Liver (tissue), 8 donors: ENCODE measurements at regions not wholly inside any gene's neighbourhood (a gene's known extent, or its start where the extent isn't known, plus 50 kb on each side); places are given as distances from the start of the nearest gene placed in this dataset.

Experiments used
- DNase-seq: peaks from one replicate; pipeline ENCODE4 v3.0.0-alpha.2; 2017; ENCODE audit warnings: low spot score
- H3K27ac ChIP-seq, 2 donors: one replicate each; pipeline ENCODE4 v1.7.0; 2013; ENCODE audit warnings: inconsistent platforms in 2 of 2, low read length in 2 of 2, control low read depth in 1 of 2, low read depth in 1 of 2, mild to moderate bottlenecking in 1 of 2
- H3K27me3 ChIP-seq, 4 donors: one replicate each; pipeline versions ENCODE4 v1.6.1 to v1.7.0; 2013; ENCODE audit warnings: low read length in 3 of 4, inconsistent platforms in 1 of 4, mild to moderate bottlenecking in 1 of 4, moderate library complexity in 1 of 4; ENCODE audit not compliant: control insufficient read depth in 4 of 4, insufficient read depth in 4 of 4
- H3K36me3 ChIP-seq, 4 donors: one replicate each; pipeline versions ENCODE4 v1.6.1 to v1.7.0; 2013; ENCODE audit warnings: low read length in 3 of 4, mild to moderate bottlenecking in 3 of 4, low read depth in 1 of 4, moderate library complexity in 1 of 4; ENCODE audit not compliant: control insufficient read depth in 4 of 4, insufficient read depth in 3 of 4
- H3K4me1 ChIP-seq, 4 donors: one replicate each; pipeline versions ENCODE4 v1.6.1 to v1.7.0; 2013; ENCODE audit warnings: low read length in 3 of 4, mild to moderate bottlenecking in 3 of 4, moderate library complexity in 1 of 4; ENCODE audit not compliant: control insufficient read depth in 4 of 4, insufficient read depth in 4 of 4
- H3K4me3 ChIP-seq, 3 donors: one replicate each; pipeline versions ENCODE4 v1.6.1 to v1.7.0; 2013; ENCODE audit warnings: low read length in 3 of 3, control low read depth in 1 of 3, low read depth in 1 of 3, mild to moderate bottlenecking in 1 of 3
- H3K9ac ChIP-seq, 2 donors: one replicate each; pipeline ENCODE4 v1.7.0; 2013; ENCODE audit warnings: low read length in 2 of 2, mild to moderate bottlenecking in 2 of 2, moderate library complexity in 2 of 2, control low read depth in 1 of 2, low read depth in 1 of 2
- H3K9me3 ChIP-seq, 4 donors: one replicate each; pipeline versions ENCODE4 v1.6.1 to v1.7.0; 2013; ENCODE audit warnings: low read length in 3 of 4; ENCODE audit not compliant: control insufficient read depth in 4 of 4
- ATF3 ChIP-seq: IDR thresholded peaks from 2 replicates; pipeline ENCODE4 v1.6.1; 2016; ENCODE audit warnings: antibody characterized with exemption
- CTCF ChIP-seq: fragments of 150-350 bp; IDR thresholded peaks from 2 replicates; pipeline ENCODE4 v1.5.1; 2017; ENCODE audit warnings: improper control_type of control experiment, low read depth, low read length; ENCODE audit not compliant: missing input control
- EGR1 ChIP-seq, 2 donors: IDR thresholded peaks; 2 replicates each; pipeline ENCODE4 v1.6.1; 2016 to 2018; ENCODE audit warnings: antibody characterized with exemption in 2 of 2, low read depth in 2 of 2
- FOXA1 ChIP-seq: IDR thresholded peaks from 2 replicates; pipeline ENCODE4 v1.6.1; 2016; ENCODE audit warnings: antibody characterized with exemption
- FOXA2 ChIP-seq: IDR thresholded peaks from 2 replicates; pipeline ENCODE4 v1.6.1; 2016; ENCODE audit warnings: antibody characterized with exemption
- GABPA ChIP-seq, 2 donors: IDR thresholded peaks in 1 of 2; conservative IDR thresholded peaks in 1 of 2; 2 replicates each; pipeline ENCODE4 v1.6.1; 2016; ENCODE audit warnings: antibody characterized with exemption in 2 of 2, mild to moderate bottlenecking in 1 of 2, moderate library complexity in 1 of 2
- HNF4A ChIP-seq, 2 donors: conservative IDR thresholded peaks; 2 replicates each; pipeline ENCODE4 v1.6.1; 2016; ENCODE audit warnings: antibody characterized with exemption in 2 of 2, mild to moderate bottlenecking in 2 of 2
- HNF4G ChIP-seq: IDR thresholded peaks from 2 replicates; pipeline ENCODE4 v1.6.1; 2016; ENCODE audit warnings: antibody characterized with exemption
- JUND ChIP-seq, 2 donors: IDR thresholded peaks; 2 replicates each; pipeline ENCODE4 v1.6.1; 2016; ENCODE audit warnings: antibody characterized with exemption in 2 of 2
- MAX ChIP-seq: IDR thresholded peaks from 2 replicates; pipeline ENCODE4 v1.6.1; 2016; ENCODE audit warnings: antibody characterized with exemption
- NR2F2 ChIP-seq: IDR thresholded peaks from 2 replicates; pipeline ENCODE4 v1.6.1; 2016; ENCODE audit warnings: antibody characterized with exemption
- RAD21 ChIP-seq, 2 donors: IDR thresholded peaks; 2 replicates each; pipeline ENCODE4 v1.6.1; 2016; ENCODE audit warnings: antibody characterized with exemption in 2 of 2, mild to moderate bottlenecking in 2 of 2
- REST ChIP-seq: IDR thresholded peaks from 2 replicates; pipeline ENCODE4 v1.6.1; 2016; ENCODE audit warnings: antibody characterized with exemption, mild to moderate bottlenecking
- RXRA ChIP-seq, 2 donors: IDR thresholded peaks; 2 replicates each; pipeline ENCODE4 v1.6.1; 2017 to 2018; ENCODE audit warnings: antibody characterized with exemption in 2 of 2, mild to moderate bottlenecking in 1 of 2
- SP1 ChIP-seq: IDR thresholded peaks from 2 replicates; pipeline ENCODE4 v1.6.1; 2018; ENCODE audit warnings: antibody characterized with exemption, mild to moderate bottlenecking
- TAF1 ChIP-seq: conservative IDR thresholded peaks from 2 replicates; pipeline ENCODE4 v1.6.1; 2016; ENCODE audit warnings: antibody characterized with exemption, mild to moderate bottlenecking
- YY1 ChIP-seq: IDR thresholded peaks from 2 replicates; pipeline ENCODE4 v1.6.1; 2016; ENCODE audit warnings: antibody characterized with exemption, mild to moderate bottlenecking
- ZBTB33 ChIP-seq: IDR thresholded peaks from 2 replicates; pipeline ENCODE4 v1.6.1; 2016; ENCODE audit warnings: antibody characterized with exemption
- WGBS: extraction: QIAGEN DNeasy Blood & Tissue Kit; methylation state at CpG from one replicate; pipeline ENCODE4 v1.1.7; 2013; 5-methylcytosine and 5-hydroxymethylcytosine counted together
- donor health status: healthy.
- donor health status: healthy.
- donor health status: healthy.
- donor health status: healthy.
- donor health status: healthy.

- H3K9ac ChIP-seq: no peak overlapping the region
- WGBS: 82% methylated on average over 2 of the region's 2 CpGs
- TF ChIP-seq REST: no peak
- TF ChIP-seq HNF4A (conservative IDR thresholded peaks at IDR 0.05): no peak
- TF ChIP-seq RAD21 (IDR thresholded peaks at IDR 0.05): no peak
- no peak for TF ChIP-seq JUND (IDR thresholded peaks at IDR 0.05)
- TF ChIP-seq YY1: no peak
- no peak for TF ChIP-seq ZBTB33
- TF ChIP-seq FOXA2: no peak
- TF ChIP-seq GABPA (IDR thresholded peaks at IDR 0.05 in 1 of 2, conservative IDR thresholded peaks at IDR 0.05 in 1 of 2): no peak
- no peak for TF ChIP-seq MAX
- TF ChIP-seq TAF1: no peak
- no peak for TF ChIP-seq ATF3
- TF ChIP-seq CTCF: no peak
- TF ChIP-seq HNF4G: no peak
- no peak for TF ChIP-seq RXRA (IDR thresholded peaks at IDR 0.05)
- TF ChIP-seq NR2F2: no peak
- no peak for TF ChIP-seq EGR1 (IDR thresholded peaks at IDR 0.05; ENCODE audit: low read depth in 2 of 2)
- no peak for TF ChIP-seq SP1
- no peak for TF ChIP-seq FOXA1
- no peaks in the 10 kb centered on the region for H3K36me3 ChIP-seq
- no peak overlapping the region for H3K4me3 ChIP-seq
- H3K27ac ChIP-seq: no peak overlapping the region
- DNase-seq: no peak
- H3K9me3 ChIP-seq: no peaks in the 10 kb centered on the region
- H3K4me1 ChIP-seq: no peaks in the 10 kb centered on the region
- no peaks in the 10 kb centered on the region for H3K27me3 ChIP-seq
Measured at GRCh38 chr7:121798453-121798840, 74.5 kb upstream of the PTPRZ1 start.
